GM21737 (cell line): ENCODE measurements at regions not wholly inside any gene's neighbourhood (a gene's known extent, or its start where the extent isn't known, plus 50 kb on each side); places are given as distances from the start of the nearest gene placed in this dataset.
"Not testable (repeated sequence)": the region's sequence is repeated elsewhere in the genome, so short reads cannot be mapped to it uniquely, and the experiment has no call there.

Experiments used
- ATAC-seq: cut with Tn5 transposase; IDR thresholded peaks from one replicate; pipeline ENCODE4 v1.9.1; 2021; ENCODE audit warnings: mild to moderate bottlenecking, moderate library complexity; ENCODE audit not compliant: unreplicated experiment

- ATAC-seq: no peak
These were observed 134.6 kb upstream of the PZP start for GRCh38 chr12:9342614-9343353.

GRCh38 chr12:9341260-9341585, 133.0 kb upstream of the PZP start:
- no peak for ATAC-seq

DNA sequence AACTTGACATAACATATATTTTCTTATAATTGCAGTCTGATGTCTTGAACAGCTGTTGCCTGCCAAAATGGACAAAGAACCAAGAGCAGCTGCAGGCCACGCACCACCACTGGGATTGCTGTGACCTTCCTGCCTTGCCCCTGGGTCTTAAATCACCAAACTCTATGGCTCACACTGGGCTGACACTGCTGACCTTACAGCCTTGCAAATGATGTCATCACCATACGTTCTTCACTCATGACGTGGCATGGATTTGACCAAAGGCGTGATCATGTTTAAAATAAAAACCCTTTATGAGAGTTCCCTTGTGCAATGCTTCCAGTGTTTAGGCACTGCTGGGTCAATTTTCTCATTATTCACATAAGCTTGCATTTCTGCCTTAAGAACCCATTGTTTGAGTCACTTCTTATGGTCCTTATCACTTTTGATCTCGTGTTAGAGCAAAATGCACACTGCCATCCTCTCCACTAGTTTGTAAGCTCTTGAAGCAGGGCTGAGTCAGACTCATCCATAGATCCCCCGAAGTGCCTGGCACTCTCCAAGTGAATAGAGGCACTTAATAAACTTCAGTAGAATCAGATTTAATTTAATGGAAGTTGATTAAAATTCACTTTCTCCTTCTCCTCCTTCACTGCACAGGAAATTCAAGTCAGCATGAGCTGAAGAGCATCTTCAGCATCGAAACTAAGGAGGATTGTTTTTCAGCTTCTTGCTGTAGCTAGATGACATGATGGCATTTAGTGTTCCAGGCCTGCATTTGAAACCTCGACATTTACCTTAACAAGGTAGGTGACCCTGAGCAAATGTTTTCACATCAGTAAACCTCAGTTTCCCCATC, 132.4 kb upstream of the PZP start:
- no peak for ATAC-seq

GRCh38 chr12:9337656-9338055, 129.5 kb upstream of the PZP start:
- no peak for ATAC-seq

- not testable (repeated sequence) for ATAC-seq
These were observed 128.3 kb upstream of the PZP start for GRCh38 chr12:9336375-9337011.

- no peak for ATAC-seq
These were observed 127.7 kb upstream of the PZP start for GRCh38 chr12:9335867-9336266.

DNA sequence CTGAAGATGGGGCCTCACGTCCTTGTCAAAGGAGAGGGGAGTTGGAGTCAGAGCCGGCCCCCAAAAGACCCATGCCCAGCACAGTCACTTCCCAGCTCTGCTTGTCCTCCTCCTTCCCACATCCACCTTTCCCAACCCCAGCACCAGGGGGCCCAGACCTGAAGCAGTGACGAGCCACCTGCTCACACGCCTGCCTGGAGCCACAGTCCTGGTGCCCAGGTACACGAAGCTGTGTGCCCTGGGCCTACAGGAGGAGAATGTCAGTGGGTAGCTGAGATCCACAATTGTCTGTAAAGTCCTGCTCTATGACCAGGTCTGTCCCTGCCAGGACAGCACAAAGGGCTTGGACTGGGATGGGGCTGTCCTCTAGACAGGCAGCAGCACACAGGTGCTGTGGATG, 126.8 kb upstream of the PZP start:
- ATAC-seq: no peak

DNA sequence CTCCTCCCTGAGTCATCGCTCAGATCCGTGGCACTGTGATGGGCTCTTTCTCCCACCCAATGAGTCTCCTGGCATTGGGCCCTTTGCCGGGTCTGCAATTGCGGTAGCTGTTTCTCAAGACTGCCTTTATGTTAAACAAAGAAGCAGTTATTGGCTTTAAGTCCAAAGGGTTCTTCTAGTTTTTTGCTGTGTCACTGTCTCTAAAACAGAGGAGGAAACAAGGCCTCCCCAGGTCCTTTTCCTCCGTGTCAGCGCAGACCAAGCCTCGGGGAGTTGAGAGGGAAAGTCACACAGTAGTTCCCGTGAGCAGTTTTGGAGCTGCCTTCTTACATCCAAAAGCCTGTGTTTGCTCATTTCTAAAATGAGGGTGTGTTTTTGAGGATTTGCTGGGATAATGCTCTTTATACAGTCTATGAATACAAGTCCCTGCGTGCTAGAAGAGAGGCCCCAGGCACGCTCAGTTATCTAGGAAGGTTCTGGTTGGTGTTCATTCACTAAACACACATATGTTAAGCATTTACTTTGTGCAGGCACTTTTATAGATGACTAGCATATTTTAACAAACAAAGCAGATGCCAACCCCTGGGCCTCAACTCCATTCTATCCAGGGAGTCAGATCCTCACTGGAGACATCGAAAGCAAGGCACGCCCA, 126.0 kb upstream of the PZP start:
- ATAC-seq: no peak

DNA sequence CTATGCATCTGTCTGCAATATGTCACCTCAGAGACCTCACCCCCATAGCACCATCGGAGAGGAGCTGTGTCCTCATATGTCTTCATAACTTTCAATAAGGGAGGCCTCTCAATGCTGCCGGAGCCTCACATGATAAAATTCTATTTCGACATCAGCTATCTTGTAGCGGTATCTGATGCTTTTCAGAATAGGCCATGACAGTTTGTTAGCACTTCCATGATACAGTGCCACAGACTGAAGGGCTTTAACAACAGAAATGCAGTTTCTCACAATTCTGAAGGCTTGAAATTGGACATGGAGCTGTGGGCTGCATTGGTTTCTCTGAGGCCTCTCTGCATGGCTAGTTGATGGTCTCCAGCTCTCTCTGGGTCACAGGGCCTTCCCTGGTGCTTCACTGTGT, 125.0 kb upstream of the PZP start:
- ATAC-seq: no peak

DNA sequence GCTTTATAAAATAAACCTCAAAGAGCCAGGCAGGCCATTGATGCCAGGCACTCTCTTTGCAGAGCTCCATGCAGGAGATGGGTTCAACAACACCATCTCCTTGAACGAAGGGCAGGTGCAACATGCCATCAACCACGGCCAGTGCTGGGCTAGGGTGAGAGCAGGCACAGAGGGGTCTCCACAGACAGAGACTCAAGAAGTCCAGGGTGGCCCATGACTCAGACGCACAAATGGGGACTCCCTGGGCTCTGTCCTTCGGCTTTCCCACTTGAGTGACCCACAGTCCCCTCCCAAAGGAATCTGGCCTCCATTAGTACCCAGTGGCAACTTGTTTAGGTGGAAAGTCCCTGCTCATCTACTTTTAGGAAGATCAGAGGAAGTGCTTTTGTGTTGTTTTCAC, 124.4 kb upstream of the PZP start:
- no peak for ATAC-seq

GRCh38 chr12:9331218-9331626, 123.0 kb upstream of the PZP start:
- no peak for ATAC-seq

GRCh38 chr12:9329019-9329418, 120.8 kb upstream of the PZP start:
- ATAC-seq: no peak

DNA sequence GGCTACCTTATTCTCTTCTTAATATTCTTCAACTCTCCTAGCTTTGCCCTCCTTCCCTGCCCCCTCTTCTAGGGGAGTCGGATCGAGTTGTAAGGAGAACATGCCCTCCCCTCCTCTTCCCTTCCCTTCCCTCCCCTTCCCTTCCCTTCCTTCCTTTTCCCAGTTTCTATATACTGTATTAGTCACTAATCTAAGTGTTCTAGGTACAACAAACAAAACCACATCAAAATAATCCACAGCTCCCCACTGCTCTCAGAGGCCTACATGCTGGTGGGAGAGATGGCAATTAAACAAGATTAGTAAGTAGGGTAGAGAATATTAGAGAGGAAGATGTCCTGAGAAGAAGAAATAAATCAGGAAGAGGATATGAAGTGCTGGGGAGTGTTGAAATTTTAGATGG, 119.9 kb upstream of the PZP start:
- no peak for ATAC-seq

- ATAC-seq: no peak
These were observed 119.1 kb upstream of the PZP start for GRCh38 chr12:9327320-9327719.

- ATAC-seq: not testable (repeated sequence)
These were observed 118.7 kb upstream of the PZP start for GRCh38 chr12:9326849-9327248.

GRCh38 chr12:9326085-9326484, 117.9 kb upstream of the PZP start:
- ATAC-seq: no peak

DNA sequence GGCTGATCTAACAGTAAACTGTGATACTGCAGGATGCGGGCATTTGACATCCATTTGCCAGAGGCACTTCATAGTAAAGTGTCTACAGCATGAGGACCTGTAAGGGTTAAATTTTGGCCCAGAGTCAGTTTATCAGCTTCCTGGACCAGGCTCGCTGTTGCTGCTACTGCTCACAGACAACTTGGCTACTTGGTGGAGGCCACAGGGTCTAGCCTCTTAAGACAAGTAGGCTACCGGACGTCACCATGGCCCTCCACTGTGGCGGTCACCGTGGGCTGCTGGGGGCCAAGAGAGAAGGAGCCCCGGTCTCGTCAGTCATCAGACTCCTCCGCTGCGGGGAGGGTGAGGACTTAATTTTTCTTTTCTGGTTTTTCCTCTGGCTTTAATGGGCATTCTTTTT, 117.3 kb upstream of the PZP start:
- ATAC-seq: no peak

DNA sequence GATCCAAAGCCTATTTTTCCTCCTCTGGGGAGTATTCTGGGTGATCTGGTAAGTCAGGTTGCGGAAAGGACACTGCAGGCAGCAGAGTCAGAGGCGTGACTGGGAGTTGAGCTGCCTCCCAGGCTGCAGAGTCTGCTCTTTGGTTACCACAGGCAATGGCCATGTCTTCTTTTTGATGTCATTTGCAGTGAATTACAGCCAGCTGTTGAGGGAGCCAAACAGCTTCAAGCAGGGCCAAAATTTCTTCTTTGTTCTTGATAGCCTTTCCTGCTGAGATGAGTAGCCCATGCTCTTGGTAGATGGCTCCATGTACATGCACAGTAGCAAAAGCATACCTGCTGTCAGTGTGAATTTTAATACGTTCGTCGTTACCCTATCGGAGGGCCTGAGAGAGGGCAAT, 116.6 kb upstream of the PZP start:
- ATAC-seq: no peak

- ATAC-seq: no peak
These were observed 115.0 kb upstream of the PZP start for GRCh38 chr12:9323144-9323681.

- ATAC-seq: no peak
These were observed 111.6 kb upstream of the PZP start for GRCh38 chr12:9319842-9320173.

DNA sequence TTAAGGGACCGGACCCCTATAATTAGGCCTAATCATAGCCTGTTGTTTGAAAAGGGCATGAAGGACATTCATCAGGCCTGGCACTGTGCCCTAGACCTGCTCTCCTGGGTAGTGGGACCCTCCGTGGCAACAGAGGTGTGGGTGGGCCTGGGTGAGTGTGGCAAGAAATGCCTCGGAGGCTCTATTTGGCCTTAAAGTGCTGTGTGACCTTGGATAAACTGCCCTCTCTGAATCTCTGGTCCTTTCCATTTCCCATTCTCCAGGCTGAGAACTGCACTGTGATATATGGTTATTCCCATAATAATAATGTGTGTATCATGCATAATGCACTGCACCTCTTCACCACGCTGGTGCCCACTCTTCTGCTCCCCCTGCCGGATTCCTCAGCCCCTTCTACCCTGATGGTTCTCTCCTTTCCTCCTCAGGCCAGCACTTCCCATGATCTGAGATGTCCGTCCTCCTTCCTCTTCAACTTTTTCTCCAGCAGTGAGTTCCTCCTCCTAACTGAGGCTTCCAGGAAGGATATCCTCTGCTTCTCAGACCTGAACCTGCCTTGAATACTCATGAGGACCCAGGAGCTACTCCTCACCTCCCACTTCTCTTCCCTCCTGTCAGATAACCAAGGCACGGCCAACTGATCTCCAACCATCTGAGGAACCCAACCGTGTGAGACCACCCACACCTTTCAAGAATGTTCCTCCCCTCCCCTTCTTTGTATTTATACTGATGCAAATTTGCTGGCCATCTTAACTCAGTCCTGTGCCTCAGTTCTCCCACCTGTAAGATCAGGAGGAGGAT, 111.0 kb upstream of the PZP start:
- ATAC-seq: no peak
